GM19025 (cell line): ENCODE measurements at regions not wholly inside any gene's neighbourhood (a gene's known extent, or its start where the extent isn't known, plus 50 kb on each side); places are given as distances from the start of the nearest gene placed in this dataset.

ENCODE experiments used
- ATAC-seq: cut with Tn5 transposase; IDR thresholded peaks from one replicate; pipeline ENCODE4 v1.9.1; 2021; ENCODE audit warnings: mild to moderate bottlenecking, low read depth, moderate library complexity; ENCODE audit not compliant: unreplicated experiment

DNA sequence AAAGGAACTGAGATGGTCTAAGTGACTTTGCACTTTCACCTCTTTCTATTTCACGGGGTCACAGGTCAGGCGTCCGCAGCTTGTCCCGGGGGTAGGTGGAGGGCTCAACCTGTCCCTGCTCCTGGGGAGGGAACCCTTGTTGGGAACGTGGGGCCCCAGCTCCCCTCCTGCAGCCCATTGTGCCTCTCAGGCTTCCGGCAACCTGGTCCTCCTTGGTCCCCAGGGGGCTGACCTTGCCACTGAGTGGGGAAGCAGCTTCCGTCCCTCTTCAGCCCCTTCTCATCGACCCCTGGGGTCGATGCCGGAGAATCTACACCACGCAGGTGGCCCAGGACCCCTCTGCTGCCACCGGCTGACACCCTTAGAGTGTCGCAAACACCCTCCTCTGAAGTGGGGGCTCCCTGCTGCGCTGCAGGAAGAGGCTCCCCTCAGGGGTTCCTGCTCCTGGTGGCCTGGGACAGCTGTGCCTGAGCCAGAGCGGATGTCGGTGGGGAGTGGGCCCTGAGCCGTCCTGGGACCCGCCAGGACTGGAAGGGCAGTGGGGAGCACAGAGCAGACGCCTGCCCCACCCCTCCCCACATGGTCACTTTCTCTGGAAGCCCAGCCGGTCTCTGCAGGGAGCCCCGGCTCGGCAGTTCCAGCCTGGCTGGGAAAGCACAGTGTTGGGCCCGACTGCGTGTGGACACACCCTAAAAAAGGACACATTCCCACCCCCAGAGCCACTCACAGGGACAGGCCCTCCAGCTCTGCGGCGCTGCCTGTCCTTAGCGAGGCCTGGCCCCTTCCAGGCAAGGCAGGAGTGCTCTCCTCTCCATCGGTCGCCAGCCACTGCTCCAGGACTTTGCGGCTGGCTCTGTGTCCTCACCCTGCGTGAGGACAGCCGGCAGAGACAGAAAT is 357.5 kb upstream of the SHH start:
- ATAC-seq: no peak

DNA sequence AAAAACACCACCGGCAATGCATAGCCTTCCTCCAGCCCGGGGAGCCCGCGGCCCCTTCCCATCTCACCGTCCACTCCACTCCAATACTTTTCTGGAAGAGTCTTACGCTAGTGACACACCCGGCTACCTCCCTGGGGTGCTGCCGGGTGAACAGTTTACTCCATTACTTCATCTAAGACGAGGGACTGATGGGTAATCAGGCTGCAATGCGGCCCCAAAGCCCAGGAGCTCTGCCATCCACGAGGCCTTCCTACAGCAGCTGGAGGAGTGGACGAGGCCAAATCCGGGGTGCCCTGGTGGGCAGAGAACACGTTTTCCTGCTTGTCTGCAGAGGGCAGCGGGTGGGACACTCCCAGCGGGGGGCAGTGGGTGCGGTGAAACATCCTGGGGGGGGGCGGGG is 356.2 kb upstream of the SHH start:
- no peak for ATAC-seq

DNA sequence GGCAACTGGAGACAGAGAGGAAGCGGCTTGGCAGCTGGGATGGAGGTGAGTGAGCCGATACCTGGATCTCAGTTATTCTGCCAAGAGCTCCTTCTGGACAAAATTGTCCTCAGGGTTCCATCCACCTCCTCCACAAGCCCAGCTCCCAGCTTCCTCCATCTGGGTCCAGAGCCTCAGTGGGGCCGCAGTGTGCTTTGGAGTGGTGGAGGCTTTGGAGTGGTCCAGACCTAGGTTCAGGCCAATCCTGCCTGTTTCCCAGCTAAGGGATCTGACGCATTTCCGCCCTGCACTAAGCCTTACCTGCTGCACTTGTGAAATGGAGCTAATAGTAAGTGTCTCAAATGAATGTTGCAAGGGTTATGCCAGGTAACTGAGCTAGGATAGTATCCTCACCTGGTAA is 355.7 kb upstream of the SHH start:
- no peak for ATAC-seq

DNA sequence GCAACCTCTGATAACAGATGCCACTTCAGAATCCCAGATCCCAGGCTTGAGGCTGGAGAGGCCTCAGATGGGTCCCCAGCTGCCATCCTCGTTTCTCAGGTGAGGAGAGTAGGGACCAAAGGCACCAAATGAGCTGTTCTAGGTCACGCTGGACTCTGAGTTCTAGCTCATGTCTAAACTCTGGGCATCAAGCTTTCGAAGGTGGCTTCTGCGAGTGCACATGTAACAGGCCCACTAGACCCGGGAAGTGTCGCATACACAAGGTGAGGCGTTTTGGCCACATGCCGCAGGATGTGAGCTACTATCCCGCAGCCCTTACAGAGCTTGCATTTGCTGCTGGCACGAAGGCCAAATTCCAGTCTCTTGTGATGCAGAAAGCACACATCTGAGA is 355.1 kb upstream of the SHH start:
- ATAC-seq: no peak

DNA sequence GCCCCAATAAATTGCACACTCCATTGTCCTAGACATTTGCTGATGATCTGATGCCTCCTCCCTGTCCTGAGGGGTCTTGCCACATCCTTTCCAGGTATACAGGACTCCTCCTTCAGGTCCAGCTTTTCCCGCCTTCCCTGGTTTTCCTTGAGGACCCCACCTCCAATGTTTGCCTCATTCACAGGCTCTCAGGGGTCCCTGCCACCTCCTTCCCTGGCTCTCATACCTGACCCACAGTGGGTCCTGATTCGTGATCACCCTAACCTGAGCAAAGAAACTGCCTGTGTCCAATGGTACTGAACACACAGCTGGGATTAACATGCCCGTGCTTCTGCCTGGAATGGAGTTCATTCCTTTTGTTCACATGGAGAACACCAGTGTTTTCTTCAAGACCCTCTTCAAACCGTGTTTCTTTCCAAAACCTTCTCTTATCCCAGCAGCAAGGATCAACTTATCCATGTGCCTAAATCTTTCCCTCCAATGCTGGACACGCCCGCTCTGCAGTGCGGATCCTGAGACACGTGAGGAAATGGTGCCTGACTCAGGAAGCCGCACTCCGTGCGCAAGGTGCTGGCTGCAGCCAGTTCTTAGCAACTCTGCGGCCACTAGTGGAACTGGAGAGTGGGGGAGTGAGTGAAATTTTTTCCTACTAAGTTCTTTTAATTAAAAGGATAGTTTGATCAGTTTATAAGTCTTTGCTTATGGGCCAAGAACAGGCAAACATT is 354.6 kb upstream of the SHH start:
- ATAC-seq: no peak

DNA sequence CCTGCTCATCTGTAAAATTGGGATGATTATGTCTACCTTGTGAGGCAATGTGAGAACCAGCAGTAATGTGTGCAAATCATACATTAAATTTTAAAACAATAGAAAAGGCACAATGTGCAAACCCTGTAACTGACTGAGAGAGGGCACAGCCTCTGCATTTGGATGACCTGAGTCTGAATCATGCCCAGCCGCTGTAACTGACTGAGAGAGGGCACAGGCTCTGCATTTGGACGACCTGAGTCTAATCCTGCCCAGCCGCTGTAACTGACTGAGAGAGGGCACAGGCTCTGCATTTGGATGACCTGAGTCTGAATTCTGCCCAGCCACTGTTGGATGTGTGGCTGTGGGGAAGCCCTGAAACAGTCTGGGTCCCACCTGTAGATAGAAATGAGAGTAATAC is 351.5 kb upstream of the SHH start:
- ATAC-seq: no peak

DNA sequence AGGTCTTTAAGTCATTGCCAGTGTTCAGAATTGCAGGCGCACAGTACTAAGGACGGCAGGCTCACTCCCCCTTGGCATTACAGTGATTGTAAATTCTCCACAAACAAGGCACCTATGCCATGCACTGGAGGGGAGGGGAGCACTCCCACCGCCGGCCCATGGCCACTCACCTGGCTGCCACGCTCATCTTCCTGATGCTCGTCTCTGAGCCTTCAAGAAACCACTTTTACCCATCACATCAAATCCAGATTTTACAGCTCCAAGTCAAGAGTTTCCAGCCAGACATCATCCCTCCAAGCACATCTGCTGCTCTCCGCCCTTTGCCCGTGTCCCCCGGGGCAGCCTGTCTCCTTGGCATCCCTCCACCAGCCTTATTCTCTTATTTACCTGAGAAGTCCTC is 350.2 kb upstream of the SHH start:
- no peak for ATAC-seq

DNA sequence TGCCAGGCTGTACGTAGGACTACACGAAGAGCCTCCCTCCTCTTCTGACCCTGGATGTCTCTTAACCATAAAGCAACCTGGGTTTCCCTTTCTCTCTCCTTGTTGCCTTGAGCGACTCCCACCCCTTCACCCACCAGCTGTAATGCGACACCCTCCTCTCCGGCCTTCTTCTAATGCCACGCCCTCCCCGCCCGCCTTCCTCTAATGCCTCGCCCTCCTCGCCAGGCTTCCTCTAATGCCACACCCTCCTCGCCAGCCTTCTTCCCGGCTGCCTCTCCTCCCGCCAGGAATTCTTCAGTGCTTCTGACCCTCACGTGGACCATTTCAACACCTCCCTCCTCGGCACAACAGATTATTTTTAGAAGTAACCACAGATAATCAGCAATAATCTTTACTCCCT is 348.5 kb upstream of the SHH start:
- ATAC-seq: no peak

DNA sequence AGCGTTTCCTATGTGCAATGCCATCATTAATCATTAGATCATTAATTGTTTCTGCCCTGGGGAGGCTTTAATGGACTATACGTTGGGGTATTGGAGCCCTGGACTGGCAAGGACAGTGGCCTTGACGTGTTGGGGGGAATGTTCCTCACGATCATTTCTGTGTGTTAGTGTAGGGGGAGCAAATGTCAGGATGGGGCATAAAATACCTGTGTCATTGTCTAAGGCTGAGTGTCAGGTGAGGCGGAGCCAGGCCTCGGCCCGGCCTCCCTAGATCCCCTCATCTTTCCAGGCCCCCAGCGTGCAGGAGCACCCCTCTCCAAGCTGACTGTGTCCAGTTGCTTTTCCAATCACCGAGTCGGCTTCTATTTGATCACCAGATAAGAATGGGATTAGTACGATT is 346.4 kb upstream of the SHH start:
- no peak for ATAC-seq

DNA sequence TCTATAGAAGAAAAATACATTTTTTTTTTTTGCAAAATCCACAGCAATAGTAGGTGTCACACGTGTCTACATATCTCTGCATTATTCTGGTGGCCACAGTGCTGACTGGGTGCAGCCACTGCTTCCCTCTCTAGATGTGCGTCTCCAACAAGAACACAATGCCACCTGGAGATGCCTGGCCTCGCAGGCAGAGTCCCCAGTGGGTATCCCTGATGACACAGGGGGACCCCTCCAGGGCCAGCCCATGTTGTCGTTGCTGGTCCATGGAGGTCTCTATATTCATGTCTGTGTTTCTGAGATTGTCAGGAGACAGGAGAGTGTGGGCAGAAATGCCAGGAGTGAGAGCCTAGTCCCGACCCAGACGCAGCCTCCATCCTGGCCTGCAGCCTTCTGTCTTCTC is 345.9 kb upstream of the SHH start:
- no peak for ATAC-seq

DNA sequence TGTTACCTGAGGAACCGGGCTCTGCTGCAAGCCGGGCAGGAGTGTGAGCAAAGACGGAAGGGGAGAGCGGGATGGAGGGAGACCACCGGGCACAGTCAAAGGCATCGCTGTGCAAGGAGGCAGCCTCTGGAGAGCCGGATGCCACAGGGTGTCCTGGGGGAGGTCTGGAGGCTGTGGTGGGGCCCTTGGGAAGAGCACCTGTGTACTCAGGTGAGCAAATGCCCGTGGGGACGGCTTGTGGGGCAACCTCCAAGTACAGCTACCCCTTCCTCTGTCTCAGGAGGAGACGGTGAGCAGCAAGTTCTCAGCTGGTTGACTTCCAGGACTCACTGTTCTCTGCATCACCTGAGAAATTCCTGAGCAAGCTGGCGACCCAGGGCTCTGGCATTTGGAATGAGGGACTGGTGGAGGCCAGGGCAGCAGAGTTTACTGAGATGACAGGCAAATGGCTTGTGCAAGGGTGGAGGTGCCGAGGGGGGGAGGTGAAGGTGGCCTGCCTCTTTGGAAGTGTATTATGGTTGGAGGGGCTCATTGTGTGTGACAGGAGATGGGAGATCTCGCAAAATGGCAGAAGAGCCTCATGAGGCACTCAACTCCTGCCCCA is 345.2 kb upstream of the SHH start:
- no peak for ATAC-seq

DNA sequence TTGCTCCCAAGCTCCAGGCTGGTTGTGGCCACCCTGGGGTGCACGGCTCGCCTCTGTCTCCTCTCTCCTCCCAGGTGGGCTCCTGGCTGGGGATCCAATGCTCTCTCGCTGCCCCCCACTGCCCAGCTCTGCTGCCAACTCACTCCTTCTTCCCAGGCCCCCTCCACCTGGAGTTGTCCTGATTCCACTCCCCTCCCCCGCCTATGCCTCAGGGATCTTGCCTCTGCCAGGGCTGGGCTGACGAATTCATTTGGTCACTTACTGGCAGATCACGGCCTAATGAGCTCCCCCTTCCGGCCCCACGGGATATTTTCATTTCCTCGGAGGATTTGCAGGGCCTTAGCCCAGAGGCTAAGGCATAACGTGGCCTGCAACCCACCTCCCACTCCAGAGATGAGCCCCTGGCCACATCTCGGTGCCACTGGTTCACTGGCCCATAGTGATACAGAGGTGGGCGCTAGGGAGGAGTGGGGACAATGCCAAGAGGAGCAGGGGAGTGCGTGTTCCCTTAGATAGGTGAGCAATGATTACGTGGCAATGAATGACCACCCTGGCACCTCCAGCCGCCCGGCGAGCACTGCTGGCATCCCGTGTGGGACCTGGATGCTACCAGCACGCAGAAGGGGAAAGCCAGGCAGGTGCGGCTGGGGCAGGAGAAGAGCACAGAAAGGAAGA is 344.6 kb upstream of the SHH start:
- no peak for ATAC-seq

DNA sequence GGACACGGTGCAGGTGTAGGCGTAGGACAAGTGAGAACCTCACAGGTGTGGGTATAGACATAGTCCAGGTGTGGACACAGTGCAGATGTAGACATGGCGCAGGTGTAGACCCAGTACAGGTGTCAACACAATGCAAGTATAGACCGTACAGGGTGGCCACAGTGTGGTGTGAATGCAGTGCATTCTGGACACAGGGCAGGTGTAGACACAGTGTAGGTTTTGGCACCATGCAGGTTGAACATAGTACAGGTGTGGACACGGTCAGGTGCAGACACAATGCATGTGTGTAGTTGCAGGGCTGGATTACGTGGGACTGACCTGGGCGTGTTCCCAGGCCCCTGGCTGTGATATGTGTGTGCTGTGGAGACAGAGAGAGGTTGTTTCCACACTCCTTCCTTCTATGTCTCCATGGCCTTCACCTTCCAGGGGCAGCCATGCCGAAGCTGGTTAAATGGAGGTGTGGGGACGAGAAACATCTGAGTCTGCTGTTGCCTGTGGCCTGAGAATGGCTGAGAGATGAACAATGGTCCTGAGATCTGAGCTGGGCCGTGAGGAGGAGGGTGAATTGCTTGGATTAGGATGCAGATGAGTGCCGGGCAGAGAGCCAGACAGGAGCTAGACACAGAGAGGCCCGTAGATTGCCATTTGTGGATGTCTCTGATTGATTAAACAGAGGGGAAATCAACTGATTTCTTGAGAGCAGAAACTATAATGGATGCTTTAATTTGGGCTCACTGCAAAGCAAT is 343.9 kb upstream of the SHH start:
- no peak for ATAC-seq

DNA sequence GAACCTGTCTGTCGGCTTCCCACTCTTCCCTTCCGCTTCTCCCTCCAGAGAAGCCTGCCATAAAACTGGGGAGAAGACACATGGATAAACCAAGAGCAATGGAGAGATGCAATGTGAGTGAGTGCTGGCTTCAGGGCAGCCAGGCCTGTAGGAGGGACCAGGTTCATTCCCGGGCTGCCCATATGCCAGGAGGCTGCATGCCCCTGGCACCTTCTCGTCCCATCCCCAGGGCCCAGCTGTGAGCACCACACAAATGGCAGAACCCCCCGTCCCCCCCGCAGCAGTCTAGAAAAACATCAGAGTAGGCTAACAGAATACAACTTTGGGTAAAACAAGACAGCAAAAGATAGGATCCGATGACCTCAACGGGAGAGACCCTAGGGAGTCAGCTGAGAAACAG is 341.3 kb upstream of the SHH start:
- ATAC-seq: no peak

DNA sequence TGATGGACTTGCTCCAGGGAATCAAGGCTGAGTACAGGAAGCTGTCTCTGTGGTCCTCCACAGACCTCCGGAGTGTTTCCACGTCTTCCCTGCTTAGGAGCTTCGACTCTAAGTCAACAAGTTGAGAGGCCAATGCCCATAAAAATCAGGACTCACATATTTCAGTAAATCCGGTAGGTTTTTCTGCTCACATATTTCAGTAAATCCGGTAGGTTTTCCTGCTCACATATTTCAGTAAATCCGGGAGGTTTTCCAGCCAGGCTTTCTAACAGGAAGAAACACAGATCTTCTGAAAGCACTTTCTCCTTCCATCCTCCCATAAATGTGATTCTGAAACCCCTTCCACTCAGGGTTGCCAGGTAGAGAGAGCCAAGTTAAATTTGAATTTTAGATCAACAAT is 340.1 kb upstream of the SHH start:
- no peak for ATAC-seq

DNA sequence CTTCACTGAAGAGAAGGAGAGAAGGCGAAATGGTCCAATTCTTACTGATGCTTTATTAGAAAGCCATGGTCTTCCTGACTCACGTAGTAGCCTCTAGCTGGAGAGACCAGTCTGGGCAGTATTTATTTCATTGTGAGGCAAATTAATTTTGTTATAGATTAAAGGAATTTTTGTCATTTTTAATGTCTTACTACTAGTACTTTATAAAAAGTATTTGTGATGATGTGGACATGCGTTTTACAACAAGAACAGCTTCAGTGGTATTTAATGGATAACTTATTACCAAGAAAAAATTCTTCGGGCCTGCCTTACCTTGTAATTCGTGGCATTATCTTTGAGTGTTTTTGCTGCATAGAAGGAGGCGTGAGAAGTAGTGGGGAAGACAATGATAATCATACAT is 339.4 kb upstream of the SHH start:
- ATAC-seq: no peak

DNA sequence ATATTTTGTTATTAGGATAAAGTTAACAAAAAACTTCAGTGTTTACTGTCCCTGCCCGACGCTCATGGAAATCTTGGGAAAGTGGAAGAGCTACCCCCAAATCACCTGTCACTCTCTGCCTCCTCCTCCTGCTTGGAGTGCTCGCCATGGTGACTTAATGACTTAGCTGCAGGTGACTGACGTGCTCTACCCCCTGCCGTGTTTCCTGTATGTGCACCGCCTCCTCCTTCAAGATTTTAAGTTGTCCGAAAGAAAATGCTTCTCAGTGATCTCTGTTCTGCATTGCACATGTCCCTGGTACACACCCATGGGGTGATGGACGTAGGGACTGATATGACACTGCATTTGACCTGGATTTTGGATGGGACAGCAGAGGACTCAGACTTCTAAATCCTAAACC is 338.8 kb upstream of the SHH start:
- ATAC-seq: no peak

DNA sequence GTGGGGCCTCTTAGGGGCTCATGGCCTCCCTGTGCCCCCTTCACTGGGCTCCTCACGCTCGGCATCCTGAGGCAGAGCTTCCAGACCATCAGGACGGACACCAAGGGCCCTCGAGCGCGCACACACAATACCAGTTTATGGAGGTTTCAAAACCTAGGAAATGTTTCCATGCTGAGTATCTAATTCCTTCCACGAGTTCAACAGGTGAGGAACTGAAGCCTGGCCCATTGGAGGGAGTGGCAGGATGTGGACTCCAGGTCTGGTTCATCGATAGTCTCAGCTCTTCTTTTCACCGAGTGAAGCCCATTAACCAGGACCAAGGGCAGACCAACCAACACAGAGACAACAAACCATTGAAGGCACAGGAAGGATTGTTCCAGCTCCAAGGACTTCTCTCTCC is 336.7 kb upstream of the SHH start:
- ATAC-seq: no peak

DNA sequence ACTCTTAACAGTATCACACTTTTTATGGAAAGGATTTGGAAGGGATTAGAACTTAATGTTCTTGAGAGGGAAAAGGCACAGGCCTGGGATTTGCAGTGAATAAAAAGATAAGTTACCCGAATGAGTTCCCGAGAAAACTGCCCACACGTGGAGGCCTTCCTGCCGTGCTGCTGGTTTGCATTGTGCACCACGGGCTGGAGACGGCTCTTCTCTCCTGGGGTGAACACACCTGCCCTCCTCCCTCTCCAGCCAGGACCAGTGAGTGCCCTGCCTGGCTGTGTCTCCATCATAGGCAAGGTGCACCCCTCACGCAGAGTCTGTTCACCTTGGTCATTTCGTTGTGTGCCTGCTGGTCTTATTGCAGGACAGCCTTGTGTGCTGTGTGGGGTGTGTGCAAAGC is 336.3 kb upstream of the SHH start:
- no peak for ATAC-seq

DNA sequence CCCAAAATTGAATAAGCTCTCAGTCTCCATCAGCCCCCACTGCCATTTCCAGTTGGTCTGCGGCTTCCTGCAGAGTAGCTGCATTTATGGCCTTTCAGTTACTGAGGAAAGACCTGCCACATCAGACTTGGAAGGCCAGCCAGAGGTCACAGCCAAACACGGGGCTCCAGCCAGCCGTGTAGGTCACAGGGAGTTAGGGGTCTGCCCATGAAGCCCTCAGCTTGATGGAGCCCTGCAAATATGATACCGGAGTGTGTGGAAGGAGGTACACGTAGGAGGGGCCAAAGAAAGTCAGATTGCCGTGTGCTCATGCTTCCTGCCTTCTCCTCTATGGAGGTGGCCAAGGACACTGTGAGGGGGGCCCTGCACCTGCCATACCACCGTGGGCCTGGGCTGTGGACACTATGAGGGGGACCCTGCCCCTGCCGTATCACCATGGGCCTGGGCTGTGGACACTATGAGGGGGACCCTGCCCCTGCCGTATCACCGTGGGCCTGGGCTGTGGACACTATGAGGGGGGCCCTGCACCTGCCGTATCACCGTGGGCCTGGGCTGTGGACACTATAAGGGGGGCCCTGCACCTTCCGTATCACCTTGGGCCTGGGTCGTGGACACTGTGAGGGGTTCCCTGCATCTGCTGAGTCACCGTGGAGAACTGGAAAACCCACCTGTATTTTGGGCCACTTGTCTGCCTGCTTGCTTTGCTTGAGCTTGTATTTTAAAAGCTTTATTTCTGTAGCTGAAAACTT is 335.7 kb upstream of the SHH start:
- no peak for ATAC-seq
